ENCODE measurements at regions not wholly inside any gene's neighbourhood (a gene's known extent, or its start where the extent isn't known, plus 50 kb on each side); places are given as distances from the start of the nearest gene placed in this dataset.

DNA sequence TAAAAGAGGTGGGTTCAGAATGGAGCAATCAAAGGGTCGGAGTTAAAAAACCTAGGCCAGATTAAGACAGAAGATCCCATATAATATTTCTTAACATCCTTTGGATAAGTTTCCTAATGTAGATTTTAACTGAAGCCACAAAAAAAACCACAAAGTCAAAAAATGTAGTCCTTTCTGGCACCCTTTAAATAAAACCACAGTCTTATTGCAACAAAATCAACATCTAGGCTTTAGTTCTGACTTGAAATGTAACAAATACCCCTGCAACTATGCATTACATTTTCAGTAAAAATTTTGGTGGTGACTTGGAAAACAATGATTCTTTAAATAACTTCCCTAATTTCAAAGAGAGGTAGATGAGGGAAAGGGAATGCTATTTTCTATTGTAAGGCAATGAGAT lies 109.2 kb downstream of the PSAT1 start:
- TF ChIP-seq CTCF (conservative IDR thresholded peaks at IDR 0.05) (no peak), ZFX (IDR thresholded peaks at IDR 0.05) (no peak)
